Inflammatory macrophage treated with lipopolysaccharide for 4 hours (primary cell): ENCODE measurements at regions not wholly inside any gene's neighbourhood (a gene's known extent, or its start where the extent isn't known, plus 50 kb on each side); places are given as distances from the start of the nearest gene placed in this dataset.

Experiments used
- DNase-seq: peaks from one replicate; pipeline ENCODE4 v3.0.0-alpha.2; 2020

GRCh38 chr11:119902656-119903231, 173.7 kb upstream of the NECTIN1 start:
- no peak for DNase-seq

- no peak for DNase-seq
Observed at GRCh38 chr11:119901657-119902577, 172.9 kb upstream of the NECTIN1 start.

GRCh38 chr11:119899997-119900396, 171.0 kb upstream of the NECTIN1 start:
- DNase-seq: no peak

- no peak for DNase-seq
Observed at GRCh38 chr11:119897576-119897975, 168.6 kb upstream of the NECTIN1 start.

GRCh38 chr11:119897046-119897440, 168.0 kb upstream of the NECTIN1 start:
- no peak for DNase-seq

GRCh38 chr11:119896387-119897045, 167.5 kb upstream of the NECTIN1 start:
- DNase-seq: no peak

- no peak for DNase-seq
Observed at GRCh38 chr11:119895981-119896380, 167.0 kb upstream of the NECTIN1 start.

- DNase-seq: no peak
Observed at GRCh38 chr11:119894916-119895315, 165.9 kb upstream of the NECTIN1 start.

- no peak for DNase-seq
Observed at GRCh38 chr11:119892311-119892808, 163.4 kb upstream of the NECTIN1 start.

- no peak for DNase-seq
Observed at GRCh38 chr11:119891055-119891768, 162.2 kb upstream of the NECTIN1 start.

- no peak for DNase-seq
Observed at GRCh38 chr11:119890466-119890865, 161.5 kb upstream of the NECTIN1 start.

- DNase-seq: no peak
Observed at GRCh38 chr11:119889728-119890280, 160.8 kb upstream of the NECTIN1 start.

- no peak for DNase-seq
Observed at GRCh38 chr11:119889111-119889510, 160.1 kb upstream of the NECTIN1 start.

GRCh38 chr11:119888119-119888518, 159.1 kb upstream of the NECTIN1 start:
- DNase-seq: no peak

GRCh38 chr11:119886667-119887230, 157.7 kb upstream of the NECTIN1 start:
- DNase-seq: no peak

GRCh38 chr11:119885861-119886567, 157.0 kb upstream of the NECTIN1 start:
- DNase-seq: no peak

GRCh38 chr11:119885067-119885466, 156.1 kb upstream of the NECTIN1 start:
- no peak for DNase-seq

- DNase-seq: no peak
Observed at GRCh38 chr11:119882316-119882715, 153.3 kb upstream of the NECTIN1 start.

GRCh38 chr11:119880873-119881272, 151.9 kb upstream of the NECTIN1 start:
- no peak for DNase-seq

- DNase-seq: no peak
Observed at GRCh38 chr11:119880143-119880542, 151.1 kb upstream of the NECTIN1 start.

GRCh38 chr11:119878990-119879389, 150.0 kb upstream of the NECTIN1 start:
- no peak for DNase-seq

- no peak for DNase-seq
Observed at GRCh38 chr11:119876841-119877240, 147.8 kb upstream of the NECTIN1 start.
